ENCODE measurements at regions not wholly inside any gene's neighbourhood (a gene's known extent, or its start where the extent isn't known, plus 50 kb on each side); places are given as distances from the start of the nearest gene placed in this dataset.

DNA sequence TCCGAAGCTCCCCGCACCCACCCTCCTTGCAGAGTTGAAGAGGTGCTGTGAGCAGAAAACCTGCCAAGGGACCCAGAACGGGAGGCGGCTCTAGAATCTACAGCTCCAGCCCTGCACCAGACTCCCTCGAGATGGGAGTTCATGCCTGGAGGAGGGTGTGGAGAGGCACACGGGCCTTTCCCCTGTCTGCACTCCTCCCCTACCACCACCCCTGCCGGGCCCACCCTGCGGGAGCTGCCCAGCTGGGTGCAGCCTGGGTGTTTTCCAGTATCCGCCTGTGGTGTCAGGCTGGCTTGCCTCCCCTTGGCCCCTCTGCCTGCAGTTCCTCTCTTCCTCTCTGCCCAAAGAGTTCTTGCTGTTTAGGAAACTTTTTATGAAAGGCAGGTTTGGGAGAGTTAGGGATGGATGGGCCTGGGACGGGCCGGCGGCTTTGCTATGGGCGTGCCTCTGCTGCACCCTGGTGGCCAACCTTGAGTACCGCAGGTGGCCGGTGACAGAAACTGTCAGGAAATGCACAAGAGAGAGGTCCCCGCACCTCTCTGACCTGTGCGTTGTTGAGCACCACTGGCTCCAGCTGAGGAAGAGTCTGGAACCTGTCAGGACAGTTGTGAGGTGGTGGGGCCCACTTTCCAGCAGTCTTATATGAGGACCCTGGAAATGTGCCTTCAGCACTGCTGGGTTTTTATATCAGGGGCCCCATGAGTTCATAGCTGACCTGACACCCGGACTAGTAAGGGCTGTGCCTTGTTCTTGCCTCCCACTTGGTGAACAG is 354.1 kb downstream of the SEC14L1 start (continued):
- TF ChIP-seq, protein P1, sequence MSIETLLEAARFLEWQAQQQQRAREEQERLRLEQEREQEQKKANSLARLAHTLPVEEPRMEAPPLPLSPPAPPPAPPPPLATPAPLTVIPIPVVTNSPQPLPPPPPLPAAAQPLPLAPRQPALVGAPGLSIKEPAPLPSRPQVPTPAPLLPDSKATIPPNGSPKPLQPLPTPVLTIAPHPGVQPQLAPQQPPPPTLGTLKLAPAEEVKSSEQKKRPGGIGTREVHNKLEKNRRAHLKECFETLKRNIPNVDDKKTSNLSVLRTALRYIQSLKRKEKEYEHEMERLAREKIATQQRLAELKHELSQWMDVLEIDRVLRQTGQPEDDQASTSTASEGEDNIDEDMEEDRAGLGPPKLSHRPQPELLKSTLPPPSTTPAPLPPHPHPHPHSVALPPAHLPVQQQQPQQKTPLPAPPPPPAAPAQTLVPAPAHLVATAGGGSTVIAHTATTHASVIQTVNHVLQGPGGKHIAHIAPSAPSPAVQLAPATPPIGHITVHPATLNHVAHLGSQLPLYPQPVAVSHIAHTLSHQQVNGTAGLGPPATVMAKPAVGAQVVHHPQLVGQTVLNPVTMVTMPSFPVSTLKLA (conservative IDR thresholded peaks at IDR 0.05): no peak
- no peak for TF ChIP-seq NR1H2 (CRISPR knock-in tag; IDR thresholded peaks at IDR 0.05)
- TF ChIP-seq SRSF7 (optimal IDR thresholded peaks at IDR 0.05; ENCODE audit: low read depth, low read length): no peak
- no peak for TF ChIP-seq POLR2B (IDR thresholded peaks at IDR 0.05; ENCODE audit: low read depth, partially characterized antibody)
- TF ChIP-seq PHTF2 (CRISPR knock-in tag; IDR thresholded peaks at IDR 0.05): no peak
- TF ChIP-seq, protein P2, sequence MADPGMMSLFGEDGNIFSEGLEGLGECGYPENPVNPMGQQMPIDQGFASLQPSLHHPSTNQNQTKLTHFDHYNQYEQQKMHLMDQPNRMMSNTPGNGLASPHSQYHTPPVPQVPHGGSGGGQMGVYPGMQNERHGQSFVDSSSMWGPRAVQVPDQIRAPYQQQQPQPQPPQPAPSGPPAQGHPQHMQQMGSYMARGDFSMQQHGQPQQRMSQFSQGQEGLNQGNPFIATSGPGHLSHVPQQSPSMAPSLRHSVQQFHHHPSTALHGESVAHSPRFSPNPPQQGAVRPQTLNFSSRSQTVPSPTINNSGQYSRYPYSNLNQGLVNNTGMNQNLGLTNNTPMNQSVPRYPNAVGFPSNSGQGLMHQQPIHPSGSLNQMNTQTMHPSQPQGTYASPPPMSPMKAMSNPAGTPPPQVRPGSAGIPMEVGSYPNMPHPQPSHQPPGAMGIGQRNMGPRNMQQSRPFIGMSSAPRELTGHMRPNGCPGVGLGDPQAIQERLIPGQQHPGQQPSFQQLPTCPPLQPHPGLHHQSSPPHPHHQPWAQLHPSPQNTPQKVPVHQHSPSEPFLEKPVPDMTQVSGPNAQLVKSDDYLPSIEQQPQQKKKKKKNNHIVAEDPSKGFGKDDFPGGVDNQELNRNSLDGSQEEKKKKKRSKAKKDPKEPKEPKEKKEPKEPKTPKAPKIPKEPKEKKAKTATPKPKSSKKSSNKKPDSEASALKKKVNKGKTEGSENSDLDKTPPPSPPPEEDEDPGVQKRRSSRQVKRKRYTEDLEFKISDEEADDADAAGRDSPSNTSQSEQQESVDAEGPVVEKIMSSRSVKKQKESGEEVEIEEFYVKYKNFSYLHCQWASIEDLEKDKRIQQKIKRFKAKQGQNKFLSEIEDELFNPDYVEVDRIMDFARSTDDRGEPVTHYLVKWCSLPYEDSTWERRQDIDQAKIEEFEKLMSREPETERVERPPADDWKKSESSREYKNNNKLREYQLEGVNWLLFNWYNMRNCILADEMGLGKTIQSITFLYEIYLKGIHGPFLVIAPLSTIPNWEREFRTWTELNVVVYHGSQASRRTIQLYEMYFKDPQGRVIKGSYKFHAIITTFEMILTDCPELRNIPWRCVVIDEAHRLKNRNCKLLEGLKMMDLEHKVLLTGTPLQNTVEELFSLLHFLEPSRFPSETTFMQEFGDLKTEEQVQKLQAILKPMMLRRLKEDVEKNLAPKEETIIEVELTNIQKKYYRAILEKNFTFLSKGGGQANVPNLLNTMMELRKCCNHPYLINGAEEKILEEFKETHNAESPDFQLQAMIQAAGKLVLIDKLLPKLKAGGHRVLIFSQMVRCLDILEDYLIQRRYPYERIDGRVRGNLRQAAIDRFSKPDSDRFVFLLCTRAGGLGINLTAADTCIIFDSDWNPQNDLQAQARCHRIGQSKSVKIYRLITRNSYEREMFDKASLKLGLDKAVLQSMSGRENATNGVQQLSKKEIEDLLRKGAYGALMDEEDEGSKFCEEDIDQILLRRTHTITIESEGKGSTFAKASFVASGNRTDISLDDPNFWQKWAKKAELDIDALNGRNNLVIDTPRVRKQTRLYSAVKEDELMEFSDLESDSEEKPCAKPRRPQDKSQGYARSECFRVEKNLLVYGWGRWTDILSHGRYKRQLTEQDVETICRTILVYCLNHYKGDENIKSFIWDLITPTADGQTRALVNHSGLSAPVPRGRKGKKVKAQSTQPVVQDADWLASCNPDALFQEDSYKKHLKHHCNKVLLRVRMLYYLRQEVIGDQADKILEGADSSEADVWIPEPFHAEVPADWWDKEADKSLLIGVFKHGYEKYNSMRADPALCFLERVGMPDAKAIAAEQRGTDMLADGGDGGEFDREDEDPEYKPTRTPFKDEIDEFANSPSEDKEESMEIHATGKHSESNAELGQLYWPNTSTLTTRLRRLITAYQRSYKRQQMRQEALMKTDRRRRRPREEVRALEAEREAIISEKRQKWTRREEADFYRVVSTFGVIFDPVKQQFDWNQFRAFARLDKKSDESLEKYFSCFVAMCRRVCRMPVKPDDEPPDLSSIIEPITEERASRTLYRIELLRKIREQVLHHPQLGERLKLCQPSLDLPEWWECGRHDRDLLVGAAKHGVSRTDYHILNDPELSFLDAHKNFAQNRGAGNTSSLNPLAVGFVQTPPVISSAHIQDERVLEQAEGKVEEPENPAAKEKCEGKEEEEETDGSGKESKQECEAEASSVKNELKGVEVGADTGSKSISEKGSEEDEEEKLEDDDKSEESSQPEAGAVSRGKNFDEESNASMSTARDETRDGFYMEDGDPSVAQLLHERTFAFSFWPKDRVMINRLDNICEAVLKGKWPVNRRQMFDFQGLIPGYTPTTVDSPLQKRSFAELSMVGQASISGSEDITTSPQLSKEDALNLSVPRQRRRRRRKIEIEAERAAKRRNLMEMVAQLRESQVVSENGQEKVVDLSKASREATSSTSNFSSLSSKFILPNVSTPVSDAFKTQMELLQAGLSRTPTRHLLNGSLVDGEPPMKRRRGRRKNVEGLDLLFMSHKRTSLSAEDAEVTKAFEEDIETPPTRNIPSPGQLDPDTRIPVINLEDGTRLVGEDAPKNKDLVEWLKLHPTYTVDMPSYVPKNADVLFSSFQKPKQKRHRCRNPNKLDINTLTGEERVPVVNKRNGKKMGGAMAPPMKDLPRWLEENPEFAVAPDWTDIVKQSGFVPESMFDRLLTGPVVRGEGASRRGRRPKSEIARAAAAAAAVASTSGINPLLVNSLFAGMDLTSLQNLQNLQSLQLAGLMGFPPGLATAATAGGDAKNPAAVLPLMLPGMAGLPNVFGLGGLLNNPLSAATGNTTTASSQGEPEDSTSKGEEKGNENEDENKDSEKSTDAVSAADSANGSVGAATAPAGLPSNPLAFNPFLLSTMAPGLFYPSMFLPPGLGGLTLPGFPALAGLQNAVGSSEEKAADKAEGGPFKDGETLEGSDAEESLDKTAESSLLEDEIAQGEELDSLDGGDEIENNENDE (IDR thresholded peaks at IDR 0.05; ENCODE audit: low read depth, low read length): no peak
- no peak for TF ChIP-seq HMGN3 (IDR thresholded peaks at IDR 0.05; ENCODE audit: borderline replicate concordance, extremely low read depth, insufficient read length, low read depth, low read length)
- TF ChIP-seq PCBP1 (IDR thresholded peaks at IDR 0.05; ENCODE audit: low read depth, low read length, poor library complexity, severe bottlenecking): no peak
- TF ChIP-seq TBL1XR1 (IDR thresholded peaks at IDR 0.05; ENCODE audit: low read length in 2 of 2): no peak
- peak; percentile 92 for TF ChIP-seq ARID2 (IDR thresholded peaks at IDR 0.05)
